NCI-H2196 (cell line): ENCODE measurements at regions not wholly inside any gene's neighbourhood (a gene's known extent, or its start where the extent isn't known, plus 50 kb on each side); places are given as distances from the start of the nearest gene placed in this dataset.

ENCODE experiments used
- DNase-seq: peaks from one replicate; lab custom pipeline; 2025; ENCODE audit not compliant: unreplicated experiment; lab: John Stamatoyannopoulos, UW

DNA sequence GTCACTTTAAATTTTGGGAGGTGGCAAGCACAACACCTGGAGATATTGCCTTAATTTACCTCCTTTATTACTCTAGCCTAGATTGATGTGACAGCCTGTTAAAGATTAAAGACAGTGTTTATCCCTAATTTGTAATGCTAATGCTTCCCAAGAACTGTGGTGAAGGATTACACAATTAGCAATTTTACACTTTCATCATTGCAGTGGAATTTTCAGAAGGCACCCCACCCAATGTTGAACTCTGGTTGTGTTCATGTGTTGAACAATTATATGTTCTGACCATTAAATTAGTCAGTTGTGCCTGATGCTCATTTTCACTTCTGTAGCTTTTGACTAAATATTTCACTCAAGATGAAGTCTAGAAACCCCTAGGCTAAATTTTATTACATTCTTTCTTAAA, 317.1 kb upstream of the CWC22 start:
- no peak for DNase-seq

DNA sequence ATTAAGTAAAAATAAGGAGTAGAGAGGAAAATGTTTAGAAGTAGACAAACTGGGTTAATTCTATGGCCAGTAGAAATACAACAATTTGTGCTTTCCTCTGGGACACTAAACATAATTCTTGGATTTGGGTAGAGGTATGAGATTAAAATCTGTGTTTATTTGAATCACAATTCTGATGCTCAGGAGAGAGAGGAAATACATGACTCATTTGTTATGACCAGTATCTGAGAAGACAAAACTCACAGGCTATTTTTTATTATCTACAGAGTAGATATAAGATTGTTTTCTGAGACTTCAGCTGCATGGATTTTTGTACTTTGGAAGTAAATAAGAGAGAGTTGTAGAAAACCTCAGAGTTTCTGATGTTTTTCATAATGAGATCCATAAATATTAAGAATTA, 315.7 kb upstream of the CWC22 start:
- DNase-seq = no peak

DNA sequence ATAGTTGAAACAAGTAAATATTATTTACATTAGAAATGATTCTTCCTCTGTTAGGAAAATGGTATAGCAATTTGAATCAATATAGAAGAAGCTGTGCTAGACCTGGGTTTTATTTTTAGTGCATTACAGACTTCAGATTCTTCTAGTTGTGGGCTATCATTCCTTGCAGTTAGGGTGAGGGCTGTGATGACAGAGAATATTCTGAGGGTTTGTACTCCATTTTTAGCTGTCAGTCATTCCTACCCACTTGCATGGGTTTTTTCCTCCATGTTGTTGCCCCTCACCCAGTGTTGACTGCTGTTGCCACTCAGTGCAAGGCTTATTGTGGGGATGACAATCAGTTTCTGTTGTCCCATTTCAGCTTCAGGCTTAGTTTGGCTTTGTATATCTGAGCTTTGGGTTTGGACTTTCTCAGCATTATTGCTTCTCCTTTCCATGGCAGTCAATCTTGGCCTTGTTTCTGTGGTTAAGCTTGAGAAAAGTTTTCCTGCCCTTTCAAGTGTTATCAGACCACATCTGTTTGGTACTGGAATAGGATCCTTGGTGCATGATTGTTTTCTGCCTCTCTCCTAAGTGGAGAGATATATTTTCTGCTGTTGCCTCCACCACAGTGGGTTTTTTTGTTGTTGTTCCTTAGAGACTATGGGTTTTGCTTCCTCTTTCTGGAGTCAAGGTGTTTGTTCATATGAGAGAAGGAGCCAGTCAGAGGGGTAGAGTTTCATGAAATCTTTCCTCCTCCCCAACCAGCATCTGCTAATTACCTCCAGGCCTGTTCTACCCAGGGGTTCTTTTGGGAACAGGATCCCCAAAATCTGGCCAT, 312.7 kb upstream of the CWC22 start:
- no peak for DNase-seq

DNA sequence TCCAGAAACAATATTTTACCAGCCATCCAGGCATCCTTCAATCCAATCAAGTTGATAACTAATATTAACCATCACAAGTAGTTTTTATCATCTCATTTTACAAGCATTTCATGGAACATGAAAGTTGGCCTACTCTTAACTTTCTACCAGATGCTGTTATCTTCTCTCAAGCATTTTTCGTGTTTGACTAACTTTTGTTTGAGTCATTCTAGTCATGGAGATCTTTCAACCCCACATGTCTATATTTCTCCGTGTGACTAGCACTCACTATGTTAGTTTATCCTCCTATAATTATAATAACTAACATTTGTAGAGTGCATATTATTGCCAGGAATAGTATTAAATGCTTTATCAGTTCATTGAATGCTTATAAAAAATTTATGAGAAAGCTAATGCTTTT, 307.0 kb upstream of the CWC22 start:
- DNase-seq = no peak

DNA sequence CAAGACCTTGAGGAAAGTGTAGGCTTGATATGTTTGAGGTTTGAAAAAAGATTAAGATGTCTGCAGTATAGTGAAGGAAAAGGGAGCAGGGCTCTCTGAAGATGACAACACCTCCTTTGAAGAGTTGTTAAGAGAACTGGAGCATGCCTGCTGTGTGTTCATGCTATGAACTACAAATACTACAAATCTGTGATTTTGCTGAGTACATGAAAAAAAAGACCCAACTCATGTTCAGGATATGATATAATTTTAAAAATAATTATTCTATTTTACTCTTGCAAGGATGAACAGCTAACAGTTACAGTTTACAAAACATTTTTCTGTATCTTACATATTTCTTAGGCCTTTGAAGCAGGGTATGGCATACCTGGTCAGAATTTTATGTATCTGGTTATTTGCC, 305.4 kb upstream of the CWC22 start:
- DNase-seq = no peak

DNA sequence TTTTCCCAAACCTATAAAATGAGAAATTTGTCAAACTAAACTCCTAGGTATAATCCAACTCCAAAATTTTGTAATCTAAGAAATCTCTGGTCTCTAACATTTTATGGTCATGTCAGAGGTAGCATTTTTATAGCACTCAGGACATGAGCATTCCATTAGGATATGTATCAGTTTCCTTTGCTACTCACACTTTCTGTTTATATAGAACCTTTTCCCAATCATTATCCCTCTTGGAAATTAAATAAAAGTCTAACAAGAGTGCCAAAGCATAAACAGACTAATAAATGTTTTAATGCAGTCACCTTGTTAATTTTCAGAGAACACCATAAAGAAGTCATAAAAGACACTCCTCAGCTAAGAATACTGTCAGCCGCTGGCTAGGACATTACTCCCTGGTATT, 300.0 kb upstream of the CWC22 start:
- DNase-seq = no peak

DNA sequence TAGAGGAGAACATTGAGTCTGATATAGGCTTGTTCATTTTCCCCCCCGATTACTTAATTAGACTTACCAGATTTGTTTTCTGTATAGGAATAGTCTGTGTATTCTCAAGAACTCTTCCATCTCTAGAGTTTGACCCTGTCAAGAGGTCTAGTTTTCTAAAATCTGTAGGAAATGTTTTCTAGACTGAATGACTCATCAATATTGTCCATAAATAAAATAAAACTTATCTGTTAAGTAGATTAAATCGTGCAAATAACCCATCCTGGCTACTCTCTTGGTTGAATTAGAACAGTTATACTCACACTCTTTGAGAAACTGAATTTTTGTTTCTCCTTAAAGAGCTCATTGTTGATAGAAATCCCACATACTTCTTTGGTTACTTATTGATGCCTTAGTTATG, 299.2 kb upstream of the CWC22 start:
- DNase-seq = no peak

DNA sequence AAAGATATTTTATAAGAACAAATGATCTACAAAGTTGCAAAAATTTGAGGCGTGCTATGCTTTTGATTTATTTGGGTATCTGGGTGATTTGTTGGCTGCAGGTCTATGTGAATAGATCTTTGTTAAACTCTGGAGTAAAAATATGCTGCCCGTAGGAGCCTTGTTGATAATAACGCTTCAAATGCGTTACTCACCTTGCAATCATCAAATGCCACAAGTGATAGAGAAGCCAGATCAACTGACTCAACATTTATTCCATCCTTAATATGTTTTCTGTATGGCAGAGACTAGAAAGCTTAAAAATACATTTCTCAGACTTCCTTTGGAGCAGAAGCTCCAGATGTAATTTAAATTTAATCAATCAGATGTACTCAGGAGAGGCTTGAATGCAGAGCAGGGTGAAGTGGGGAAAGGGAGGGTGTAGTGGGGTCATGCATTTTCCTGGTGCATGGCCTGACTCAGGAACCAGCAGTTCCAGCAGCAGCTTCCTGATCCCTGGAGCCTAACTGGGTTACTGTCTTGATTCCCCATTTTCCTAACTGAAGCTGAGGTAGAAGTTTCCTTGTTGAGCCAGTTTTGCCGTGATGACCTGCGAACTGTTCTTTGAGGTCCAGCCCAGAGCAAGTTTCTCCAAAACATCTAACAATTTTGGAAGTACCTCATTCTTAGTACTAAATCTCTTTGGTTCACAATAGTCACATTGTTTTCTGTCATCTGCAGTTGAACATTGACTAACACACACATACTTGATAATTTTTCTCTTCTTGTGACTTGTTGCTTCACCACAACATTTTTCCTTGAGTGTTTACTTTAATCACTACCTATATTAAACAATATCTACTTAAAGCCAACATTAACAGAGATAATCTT, 284.7 kb upstream of the CWC22 start:
- no peak for DNase-seq

DNA sequence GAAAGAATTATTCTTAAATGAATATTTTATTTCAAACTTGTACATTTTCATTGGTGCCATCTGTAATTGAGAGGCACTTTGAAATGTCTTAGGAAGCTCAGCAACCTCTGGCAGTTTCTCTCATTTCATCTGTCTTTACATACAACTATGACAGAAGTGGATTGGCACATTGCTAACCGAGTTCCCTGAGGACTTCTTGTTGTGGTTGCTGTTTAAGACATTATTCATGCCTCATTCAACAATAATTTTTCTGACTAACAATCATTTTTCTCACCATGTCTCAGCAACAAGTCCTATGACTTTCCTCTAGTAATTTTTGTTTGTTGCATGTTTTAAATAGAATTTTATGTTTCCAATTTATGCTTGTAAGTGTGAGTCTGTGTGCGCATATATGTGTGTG, 284.0 kb upstream of the CWC22 start:
- DNase-seq = no peak

DNA sequence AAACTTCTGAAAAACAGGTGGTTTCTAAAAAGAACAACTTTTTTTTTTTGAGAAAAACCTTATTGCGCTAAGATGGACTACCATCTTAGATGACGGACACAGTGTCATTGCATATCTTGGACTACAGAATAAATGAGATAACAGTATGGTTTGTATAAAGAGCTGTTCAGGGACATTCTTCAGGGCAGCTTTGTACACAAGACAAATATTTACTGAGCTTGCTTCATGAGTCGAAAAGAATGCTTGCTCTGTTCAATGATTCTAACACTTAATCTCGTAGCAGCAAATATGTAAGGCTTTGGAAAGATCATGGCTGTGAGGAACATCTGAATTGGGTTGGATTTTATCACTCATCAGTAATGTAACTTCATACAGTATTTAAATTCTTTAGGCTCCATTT, 282.5 kb upstream of the CWC22 start:
- no peak for DNase-seq

DNA sequence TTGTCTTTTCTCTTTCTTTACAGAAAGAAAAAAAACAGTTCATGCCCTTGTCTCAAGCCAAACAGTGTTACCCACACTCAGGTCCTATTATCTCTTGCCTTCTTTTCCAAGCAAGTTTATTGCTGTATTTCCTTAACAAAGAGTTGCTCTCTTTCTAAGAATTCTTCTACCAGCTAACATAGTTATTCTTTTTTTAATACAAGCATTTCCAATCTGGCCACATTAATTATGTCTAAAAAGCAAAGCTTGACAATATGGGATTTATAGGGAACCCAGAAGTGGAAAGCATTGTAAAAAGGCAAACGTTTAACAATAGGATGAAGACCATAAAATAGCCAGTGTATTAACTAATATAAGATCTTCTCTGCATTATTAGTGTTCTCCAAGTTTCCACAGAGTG, 272.5 kb upstream of the CWC22 start:
- no peak for DNase-seq

DNA sequence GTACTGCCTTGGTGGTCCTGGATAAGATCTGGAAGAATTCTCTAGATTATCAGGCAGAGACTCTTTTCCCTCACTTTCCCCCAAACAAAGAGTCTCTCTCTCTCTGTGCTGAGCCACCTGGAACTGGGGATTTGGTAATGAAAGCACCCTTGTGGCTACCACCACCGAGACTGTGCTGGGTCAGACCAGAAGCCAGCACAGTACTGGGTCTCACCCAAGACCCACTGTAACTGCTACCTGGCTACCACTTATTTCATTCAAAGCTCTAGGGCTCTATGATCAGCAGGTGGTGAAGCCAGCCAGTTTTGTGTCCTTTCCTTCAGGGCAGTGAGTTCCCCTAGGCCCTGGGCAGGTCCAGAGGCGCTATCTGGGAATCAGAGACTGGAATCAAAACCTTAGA, 269.6 kb upstream of the CWC22 start:
- DNase-seq = no peak

DNA sequence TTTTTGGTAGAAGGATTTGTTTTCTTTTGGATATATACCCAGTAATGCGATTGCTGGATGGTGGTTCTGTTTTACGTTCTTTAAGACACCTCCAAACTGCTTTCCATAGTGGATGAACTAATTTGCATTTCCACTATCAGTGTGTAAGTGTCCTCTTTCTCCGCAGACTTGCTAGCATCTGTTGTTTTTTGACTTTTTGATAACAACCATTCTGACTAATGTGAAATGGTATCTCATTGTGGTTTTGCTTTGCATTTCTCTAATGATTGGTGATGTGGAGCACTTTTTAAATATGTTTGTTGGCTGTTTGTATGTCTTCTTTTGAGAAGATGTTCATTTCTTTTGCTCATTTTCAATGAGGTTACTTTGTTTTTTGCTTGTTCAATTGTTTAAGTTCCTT, 260.9 kb upstream of the CWC22 start:
- DNase-seq = no peak

DNA sequence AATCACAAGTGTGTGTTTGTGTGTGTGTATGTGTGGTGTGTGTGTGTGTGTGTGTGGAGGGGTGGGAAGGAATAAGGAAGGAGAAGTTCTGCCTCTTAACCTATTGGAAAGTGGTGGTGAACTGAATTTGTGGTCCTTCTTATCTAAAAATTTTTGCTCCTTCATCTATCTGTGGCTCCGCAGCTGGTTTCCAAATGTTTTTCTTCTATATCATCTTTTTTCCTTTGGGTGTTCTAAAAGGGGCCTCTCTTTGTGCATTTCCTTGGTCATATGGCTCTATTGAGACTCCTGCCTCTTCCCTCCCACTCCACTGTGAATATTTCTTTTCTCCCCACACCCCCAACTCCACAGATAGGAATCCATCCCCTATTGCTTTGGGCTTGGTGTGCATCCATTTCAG, 254.9 kb upstream of the CWC22 start:
- DNase-seq = no peak

DNA sequence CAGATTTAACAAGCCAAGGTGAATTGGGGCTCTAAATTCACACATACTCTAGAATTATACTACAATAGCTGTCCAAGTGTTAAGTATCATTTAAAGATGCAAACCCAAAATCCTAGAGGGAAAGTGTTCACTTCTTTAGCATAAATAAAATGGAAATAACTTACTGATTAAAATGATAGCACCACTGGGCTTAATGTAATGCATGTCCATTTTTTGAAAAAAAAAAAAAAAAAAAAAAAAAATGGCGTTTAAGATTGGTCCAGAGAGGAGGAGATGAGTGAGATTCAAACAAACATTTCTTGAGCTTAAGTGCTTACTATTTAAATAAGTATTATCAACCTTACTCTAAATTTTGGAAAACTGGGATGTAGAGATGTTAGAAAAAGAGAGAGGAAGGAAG, 251.5 kb upstream of the CWC22 start:
- DNase-seq = no peak

DNA sequence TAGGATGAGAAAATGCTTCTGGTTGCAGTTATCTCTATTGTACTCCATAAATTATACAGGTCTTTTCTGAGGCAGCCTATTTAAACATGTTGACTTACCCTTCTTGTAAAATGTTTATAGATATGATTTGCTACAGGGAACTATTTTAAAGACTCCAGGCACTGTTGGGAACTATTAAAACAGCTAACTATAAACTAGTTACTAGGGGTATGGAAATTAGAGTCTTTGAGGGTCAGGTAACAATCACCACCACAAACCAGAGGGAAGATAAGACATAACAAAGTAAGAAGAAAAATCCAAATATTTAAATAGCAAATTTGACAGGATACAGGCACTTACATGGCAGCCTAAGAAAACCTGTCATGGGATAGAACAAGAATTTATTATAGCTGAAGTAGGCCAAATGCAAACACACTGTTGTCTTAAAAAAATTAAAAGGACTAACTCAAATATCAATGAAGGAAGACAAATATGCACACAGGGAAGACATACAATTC, 251.0 kb upstream of the CWC22 start:
- no peak for DNase-seq

DNA sequence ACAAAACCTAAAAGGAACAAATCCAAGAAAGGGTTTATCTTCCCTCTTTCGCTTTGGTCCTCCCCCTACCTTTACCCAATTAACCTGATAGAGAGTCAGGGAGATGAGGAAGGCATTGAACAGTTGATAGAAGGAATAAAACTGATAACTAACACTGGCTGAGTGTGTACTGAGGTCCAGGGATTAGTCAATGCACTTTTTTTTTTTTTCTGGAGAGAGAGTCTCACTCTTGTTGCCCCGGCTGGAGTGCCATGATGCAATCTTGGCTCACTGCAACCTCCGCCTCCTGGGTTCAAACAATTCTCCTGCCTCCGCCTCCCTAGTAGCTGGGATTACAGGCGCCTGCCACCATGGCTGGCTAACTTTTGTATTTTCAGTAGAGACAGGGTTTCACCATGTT, 250.2 kb upstream of the CWC22 start:
- DNase-seq = no peak

DNA sequence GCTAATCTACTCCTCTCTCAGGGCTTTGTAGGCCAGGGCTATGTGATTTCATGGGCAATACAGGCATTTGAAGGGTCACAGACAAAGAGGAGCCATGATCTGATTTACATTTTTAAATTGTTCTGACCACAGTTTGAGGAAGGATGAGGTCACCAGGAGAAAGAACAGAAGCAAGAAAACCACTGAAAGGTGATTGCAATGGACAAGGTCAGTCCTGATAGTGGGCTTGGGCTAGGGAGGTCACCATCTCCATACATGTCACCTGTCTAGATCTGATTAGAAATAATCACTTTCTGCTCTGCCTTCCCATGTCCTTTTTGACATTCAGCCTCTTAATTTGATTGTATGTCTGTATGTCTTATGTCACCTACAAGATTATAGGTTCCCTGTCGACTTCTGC, 248.9 kb upstream of the CWC22 start:
- no peak for DNase-seq

DNA sequence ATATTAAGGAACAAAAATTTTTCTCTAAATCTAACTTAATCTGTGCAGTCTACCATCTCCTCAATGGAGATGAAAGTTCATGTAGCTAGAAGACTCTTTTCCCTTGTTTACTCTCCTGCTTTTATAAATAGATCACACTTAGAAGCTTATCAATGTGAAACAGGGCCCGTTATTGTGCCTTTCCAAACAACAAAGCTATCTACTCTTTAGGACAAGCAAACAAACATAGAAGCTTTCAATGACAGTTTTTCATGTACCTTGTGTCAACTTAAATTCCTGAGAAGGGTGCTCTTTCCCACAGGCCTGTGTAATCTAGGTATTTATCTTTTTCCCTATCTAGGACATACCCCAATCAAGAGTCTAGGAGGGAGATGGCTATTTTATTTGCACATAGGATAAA, 247.8 kb upstream of the CWC22 start:
- no peak for DNase-seq

DNA sequence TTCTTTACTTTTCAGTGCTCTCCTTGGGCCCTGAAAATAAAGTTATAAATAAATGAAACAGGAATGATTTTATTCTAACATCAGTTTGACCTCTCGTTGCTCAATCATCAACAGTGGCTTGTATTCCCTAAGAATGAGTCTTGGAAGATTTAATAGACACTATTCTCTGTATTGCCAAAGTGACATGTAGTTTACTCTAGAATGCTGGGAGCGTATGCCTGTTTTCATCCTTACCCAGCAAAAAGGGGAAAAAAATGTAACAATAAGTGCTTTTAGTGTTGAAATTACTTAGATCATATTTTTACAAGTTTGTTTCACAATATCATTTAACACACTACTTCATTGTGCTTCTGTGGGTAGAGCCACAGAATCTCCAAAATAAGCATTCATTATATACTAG, 240.6 kb upstream of the CWC22 start:
- DNase-seq = no peak

DNA sequence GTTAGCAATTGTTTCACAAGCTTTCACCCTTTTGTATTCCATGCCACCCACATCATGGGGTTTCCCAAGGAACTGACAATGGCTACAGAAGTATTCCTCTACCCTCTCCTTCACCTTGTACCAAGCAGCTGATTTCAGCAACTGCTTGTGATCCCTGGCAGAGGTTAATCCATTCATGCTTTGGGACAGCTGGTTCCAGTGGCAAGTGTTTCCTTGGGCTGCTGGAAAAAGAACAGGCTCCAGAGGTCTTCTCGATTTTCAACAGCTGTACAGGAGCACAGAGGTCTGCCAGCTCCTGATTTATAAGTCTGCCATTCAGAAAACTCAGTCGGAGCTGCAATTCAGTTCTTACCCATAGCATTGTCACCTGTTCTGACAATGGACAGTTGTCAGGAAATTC, 239.2 kb upstream of the CWC22 start:
- DNase-seq = no peak

DNA sequence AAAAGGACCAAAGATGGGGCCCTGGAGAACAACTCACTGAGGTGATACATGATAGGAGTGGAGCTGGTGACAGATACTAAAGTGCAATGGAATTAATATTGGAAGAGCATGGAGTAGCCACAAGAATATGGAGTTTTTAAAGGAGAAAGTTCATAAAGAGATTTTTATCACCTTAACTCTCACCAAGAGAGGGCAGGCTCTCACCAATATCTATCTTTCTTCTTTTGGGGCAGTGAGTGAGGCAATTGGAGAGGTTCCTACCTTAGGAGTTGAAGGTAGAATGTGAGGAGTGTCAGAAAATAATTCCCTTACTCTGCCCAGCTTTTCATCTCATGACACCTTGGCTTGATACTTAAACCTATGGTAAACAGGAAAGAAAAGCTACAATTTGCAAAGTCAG, 233.7 kb upstream of the CWC22 start:
- no peak for DNase-seq
